HG03571 (cell line): ENCODE measurements at regions not wholly inside any gene's neighbourhood (a gene's known extent, or its start where the extent isn't known, plus 50 kb on each side); places are given as distances from the start of the nearest gene placed in this dataset.

Experiments used
- ATAC-seq: cut with Tn5 transposase; IDR thresholded peaks from one replicate; pipeline ENCODE4 v1.9.1; 2021; ENCODE audit not compliant: unreplicated experiment

- no peak for ATAC-seq
These were observed 286.4 kb upstream of the WWC1 start for GRCh38 chr5:168005093-168005492.

DNA sequence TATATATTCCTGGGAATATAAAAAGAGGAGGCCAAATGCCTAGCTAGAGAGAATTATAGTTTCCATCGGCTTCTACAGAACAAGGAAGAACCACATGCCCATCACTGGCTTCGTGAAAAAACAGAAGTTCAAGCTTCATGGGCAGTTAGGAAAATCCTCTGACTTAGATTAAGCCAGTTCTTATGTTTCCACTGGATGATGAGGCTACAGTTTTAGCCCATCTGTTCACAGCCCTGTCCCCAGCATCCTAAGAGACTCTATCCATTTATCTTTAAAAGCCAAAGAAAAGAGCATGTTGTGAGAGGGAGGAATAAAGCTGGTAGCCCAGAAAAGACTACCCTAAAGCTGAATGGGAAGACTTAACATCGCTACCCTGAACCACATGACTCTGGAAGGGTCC is 285.5 kb upstream of the WWC1 start:
- no peak for ATAC-seq

DNA sequence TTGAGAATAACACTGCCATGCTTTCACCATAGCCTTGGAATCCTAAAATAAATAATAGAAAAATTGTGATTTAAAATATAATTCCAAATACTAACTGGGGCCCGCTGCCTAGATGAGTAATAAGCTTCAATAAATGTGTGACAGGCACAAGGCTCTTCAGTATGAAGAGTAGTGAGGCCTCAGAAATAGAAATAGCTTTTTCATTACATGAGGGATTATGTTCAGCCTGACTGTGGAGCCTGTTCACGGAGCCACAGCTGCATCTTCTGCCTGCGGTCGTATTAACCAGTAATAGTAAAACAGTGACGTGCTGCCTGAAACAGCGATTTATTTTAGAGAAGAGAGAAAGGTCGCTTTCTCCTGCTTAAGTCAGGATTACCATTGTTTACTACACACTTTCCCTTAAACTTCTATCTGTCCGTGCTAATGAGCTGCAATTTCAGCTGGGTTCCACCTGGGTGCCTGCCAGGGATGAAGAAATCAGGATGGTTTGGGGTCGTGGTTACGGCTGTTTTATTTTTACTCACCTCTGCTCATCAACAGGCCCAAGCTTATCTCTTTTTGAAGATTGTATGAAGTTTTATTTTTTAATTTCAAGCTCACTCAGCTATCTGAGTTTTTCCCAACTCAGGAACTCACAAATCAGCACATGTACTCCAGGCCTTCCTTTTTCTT is 284.9 kb upstream of the WWC1 start:
- no peak for ATAC-seq

- ATAC-seq, result no peak
These were observed 284.2 kb upstream of the WWC1 start for GRCh38 chr5:168007286-168007685.

DNA sequence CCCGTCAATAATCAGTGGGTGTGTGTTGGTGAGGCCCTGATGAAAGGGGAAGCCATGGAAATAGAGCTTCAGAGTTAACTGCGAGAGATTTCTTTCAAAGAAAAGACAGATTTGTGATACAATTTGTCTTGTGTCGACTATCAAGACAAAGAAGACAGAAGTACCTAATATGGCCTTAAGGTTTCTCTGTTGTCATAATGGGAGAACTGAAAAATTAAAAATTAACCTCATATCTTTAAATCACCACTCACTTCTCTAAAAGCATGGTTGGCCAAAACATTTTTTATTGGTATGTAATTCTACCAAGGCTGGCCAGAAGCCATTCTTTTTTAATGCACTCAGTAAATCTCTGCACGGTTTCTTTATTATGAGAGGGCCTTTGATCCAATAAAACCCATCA is 282.9 kb upstream of the WWC1 start:
- no peak for ATAC-seq

- ATAC-seq, result no peak
These were observed 280.3 kb upstream of the WWC1 start for GRCh38 chr5:168011096-168011495.

DNA sequence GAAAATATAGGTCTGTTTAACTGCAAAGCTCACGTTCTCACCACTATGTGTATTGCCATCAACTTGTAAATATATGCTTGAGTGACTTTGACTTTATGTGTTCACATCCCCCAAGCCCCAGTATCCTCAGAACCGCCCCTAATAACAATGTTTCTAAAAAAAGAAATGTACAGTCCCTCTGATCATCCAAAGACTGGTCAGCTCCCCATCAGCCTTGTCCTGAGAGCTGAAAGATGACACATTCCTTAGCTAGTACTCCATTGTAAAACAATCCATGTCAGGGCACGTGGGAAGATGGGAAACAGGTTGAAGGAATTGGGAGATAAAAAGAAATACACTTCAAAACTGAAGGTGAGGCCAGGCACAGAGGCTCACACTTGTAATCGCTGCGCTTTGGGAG is 279.4 kb upstream of the WWC1 start:
- no peak for ATAC-seq

GRCh38 chr5:168013546-168013945 is 277.9 kb upstream of the WWC1 start:
- ATAC-seq, result no peak

GRCh38 chr5:168014433-168015123 is 276.9 kb upstream of the WWC1 start:
- no peak for ATAC-seq

DNA sequence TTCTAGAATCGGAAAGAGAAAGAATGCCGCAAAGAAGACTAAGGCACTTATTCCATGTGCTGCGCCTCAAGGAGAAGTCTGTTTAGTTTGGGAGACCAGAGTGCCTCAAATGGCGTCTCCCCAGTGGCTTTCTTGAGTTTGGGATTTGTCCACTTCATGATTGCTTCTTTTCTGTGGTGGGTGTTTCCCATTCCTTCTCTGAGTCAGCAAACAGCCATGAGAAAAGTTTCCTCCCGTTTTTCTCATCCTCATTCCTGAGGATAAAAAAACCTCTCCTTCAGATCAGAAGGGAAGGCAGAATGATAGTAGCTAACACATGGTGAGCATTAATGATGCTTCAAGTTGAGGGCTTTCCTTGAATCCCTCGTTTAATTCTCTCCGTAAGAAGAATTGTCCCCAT is 275.9 kb upstream of the WWC1 start:
- ATAC-seq, result no peak

DNA sequence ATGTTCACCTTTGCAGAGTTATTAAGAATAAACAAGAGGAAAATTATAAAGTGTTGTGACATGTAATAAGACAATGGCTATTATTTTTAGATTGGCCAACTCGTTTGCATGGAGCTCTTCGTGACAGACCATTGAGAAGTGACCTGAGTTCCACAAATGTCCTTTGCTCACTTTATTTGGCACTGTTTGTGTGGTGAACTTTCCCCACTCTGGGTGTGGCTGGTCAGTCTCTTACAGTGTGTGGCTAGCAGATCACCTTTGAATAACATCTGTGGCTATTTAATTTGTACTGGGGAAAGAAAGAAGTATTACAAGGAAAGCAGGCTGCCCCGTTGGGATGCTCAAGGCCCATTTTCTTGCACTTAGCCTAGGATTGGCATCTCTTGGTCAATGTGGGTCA is 274.1 kb upstream of the WWC1 start:
- no peak for ATAC-seq

GRCh38 chr5:168019143-168019542 is 272.3 kb upstream of the WWC1 start:
- ATAC-seq, result no peak

GRCh38 chr5:168020542-168021294 is 270.7 kb upstream of the WWC1 start:
- ATAC-seq, result no peak

DNA sequence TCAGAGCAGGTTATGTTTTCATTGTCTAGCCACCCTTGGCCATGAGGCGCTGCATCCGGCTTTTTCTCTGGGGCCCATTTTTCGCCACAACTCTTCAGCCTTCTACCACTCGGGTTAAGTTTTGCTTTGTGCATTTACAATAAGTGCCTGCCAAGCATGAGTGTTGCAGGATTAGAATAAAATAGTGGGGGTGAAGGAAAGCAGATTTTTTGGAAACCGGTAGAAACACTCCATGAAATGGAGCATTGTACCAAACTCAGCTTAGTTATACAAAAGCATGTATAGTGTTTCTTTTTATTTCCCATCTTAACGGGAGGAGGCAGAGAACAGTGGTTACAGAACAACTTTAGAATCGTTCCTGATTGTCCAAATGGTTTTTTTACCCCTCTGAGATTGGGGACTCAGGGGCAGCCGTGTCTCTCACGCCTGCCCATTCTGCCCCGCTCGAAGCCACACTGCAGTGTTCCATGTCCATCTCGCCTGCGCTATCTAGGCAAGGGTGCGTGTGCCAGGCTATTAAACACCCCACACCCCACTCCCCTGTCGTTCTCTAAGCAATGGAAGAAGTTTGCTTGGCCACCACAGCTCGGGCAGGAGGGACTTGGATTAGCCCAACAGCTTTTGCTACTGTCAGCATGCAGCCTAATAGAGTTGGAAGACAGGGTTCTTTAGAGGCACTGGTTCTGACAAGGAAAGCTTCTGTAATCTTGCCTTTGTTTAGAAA is 268.8 kb upstream of the WWC1 start:
- no peak for ATAC-seq

DNA sequence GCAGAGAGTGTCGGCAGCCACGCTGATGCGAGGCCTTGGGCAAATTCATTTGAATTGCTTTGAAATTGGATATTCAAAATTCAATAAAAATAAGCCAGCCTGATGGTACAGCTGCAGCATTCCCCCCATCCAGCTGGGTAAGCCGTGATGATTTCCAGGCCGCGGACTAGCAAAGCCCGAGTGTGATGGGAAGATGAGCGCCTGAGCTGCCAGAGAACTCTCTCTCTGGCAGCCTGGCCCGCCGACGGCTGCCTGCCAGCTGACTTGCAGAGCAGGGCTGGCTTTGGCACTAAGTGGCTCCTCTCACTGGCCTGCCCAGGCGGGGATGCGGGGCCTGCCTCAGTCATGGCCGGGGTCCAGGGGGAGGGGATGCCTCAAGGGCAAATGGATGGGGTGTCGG is 268.3 kb upstream of the WWC1 start:
- no peak for ATAC-seq

DNA sequence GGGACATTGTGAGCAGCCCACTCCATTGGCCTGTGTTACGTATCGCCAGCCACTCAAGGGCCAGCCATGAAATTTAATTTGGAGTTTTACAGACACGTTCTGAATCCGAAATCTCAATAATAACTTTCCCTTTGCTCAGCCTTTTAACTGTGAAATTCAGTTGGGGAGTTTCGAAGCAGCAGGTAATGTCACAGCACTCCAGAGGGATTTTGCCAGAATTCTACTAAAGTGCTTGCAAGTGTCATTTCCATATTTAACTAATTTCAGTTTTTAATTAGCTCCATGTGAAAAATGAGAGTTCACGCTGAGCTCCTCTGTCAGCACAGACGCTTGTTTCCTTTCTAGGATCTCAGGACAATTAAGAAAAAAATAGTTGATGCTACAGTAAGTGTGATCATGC is 267.1 kb upstream of the WWC1 start:
- no peak for ATAC-seq

DNA sequence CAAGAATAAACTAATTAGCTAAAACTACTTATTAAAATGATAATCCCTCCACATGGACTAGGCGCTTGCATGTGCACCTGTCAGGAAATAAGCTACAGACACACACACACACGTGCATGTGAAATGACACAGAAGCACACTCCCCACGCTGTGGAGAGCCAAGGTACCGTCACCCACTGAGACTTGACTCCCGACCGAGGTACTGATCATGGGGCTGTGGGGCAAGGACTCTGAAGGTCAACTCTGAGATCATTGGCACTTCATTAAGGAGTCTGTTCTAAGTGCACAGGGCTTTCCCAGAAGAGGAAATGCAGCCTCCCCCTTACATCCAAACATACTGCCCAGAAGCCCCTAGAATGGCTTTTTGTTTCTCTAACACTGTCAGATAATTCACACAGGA is 264.4 kb upstream of the WWC1 start:
- ATAC-seq, result no peak

GRCh38 chr5:168030912-168031311 is 260.5 kb upstream of the WWC1 start:
- no peak for ATAC-seq

- ATAC-seq, result no peak
These were observed 259.8 kb upstream of the WWC1 start for GRCh38 chr5:168031614-168032013.

GRCh38 chr5:168039039-168039438 is 252.4 kb upstream of the WWC1 start:
- ATAC-seq, result no peak

- no peak for ATAC-seq
These were observed 251.7 kb upstream of the WWC1 start for GRCh38 chr5:168039566-168040248.
